SK-N-SH (cell line): ENCODE measurements at regions not wholly inside any gene's neighbourhood (a gene's known extent, or its start where the extent isn't known, plus 50 kb on each side); places are given as distances from the start of the nearest gene placed in this dataset.
A peak's percentile ranks its signal among the peaks of the same experiment; 100 is the strongest.

Source experiments
- CTCF ChIA-PET: fragments of 300-600, 350-600 bp; formaldehyde crosslinking; extraction: SDS; loops from one replicate; lab custom pipeline; 2021; lab: Yijun Ruan, JAX
- POLR2A ChIA-PET: fragments of 350-600 bp; sonication (Branson Sonifier 250); formaldehyde crosslinking; extraction: SDS; loops from one replicate; lab custom pipeline; 2020; ENCODE audit warnings: antibody characterized with exemption, inconsistent platforms; lab: Yijun Ruan, JAX
- DNase-seq: peaks from one replicate; pipeline ENCODE4 v3.0.0; 2012
- H2AFZ ChIP-seq: fragments of 200-600 bp; sonication (generic); 2 replicates; pipeline ENCODE4 v1.8.1; 2016; ENCODE audit warnings: antibody characterized with exemption, mild to moderate bottlenecking, low read depth
- H3F3A ChIP-seq: fragments of 200-600 bp; sonication (generic); replicated peaks from 2 replicates; pipeline ENCODE3; 2016; ENCODE audit warnings: antibody characterized with exemption, mild to moderate bottlenecking; ENCODE audit not compliant: insufficient read depth
- H3K27ac ChIP-seq, 2 experiments: fragments of 200-500 bp in 1 of 2; fragments of 200-600 bp in 1 of 2; sonication (Bioruptor generic) in 1 of 2; sonication (generic), shearing (Covaris generic) in 1 of 2; 2 replicates each; pipeline versions ENCODE4 v1.5.1 to v1.6.1; 2014 to 2016; ENCODE audit warnings: low read depth in 2 of 2, inconsistent platforms in 1 of 2, low read length in 1 of 2, mild to moderate bottlenecking in 1 of 2, mixed read lengths in 1 of 2
- H3K27me3 ChIP-seq: fragments of 200-600 bp; sonication (generic), shearing (Covaris generic); 2 replicates; pipeline ENCODE4 v1.6.1; 2016; ENCODE audit warnings: mixed run types; ENCODE audit not compliant: insufficient read depth
- H3K36me3 ChIP-seq, 2 experiments: fragments of 200-500 bp in 1 of 2; fragments of 200-600 bp in 1 of 2; sonication (Bioruptor generic) in 1 of 2; sonication (generic) in 1 of 2; replicated peaks in 1 of 2; 2 replicates each; pipeline versions ENCODE3 to v1.5.1; 2014 to 2016; ENCODE audit warnings: low read length in 1 of 2, mild to moderate bottlenecking in 1 of 2; ENCODE audit not compliant: insufficient read depth in 2 of 2, control insufficient read depth in 1 of 2
- H3K4me1 ChIP-seq, 2 experiments: fragments of 200-500 bp in 1 of 2; fragments of 200-600 bp in 1 of 2; sonication (Bioruptor generic) in 1 of 2; sonication (generic), shearing (Covaris generic) in 1 of 2; 2 replicates each; pipeline versions ENCODE4 v1.5.1 to v1.6.1; 2014 to 2016; ENCODE audit warnings: low read depth in 1 of 2, low read length in 1 of 2, mixed run types in 1 of 2; ENCODE audit not compliant: insufficient read depth in 2 of 2, control insufficient read depth in 1 of 2
- H3K4me2 ChIP-seq: fragments of 200-600 bp; sonication (generic), shearing (Covaris generic); 2 replicates; pipeline ENCODE4 v1.6.1; 2017; ENCODE audit warnings: mixed run types
- H3K4me3 ChIP-seq, 2 experiments: fragments of 200-500 bp in 1 of 2; fragments of 200-600 bp in 1 of 2; sonication (Bioruptor generic) in 1 of 2; sonication (generic), shearing (Covaris generic) in 1 of 2; 2 replicates each; pipeline versions ENCODE4 v1.5.1 to v1.8.1; 2014 to 2016; ENCODE audit warnings: low read depth in 2 of 2, inconsistent platforms in 1 of 2, low read length in 1 of 2, mild to moderate bottlenecking in 1 of 2, mixed read lengths in 1 of 2, moderate library complexity in 1 of 2
- H3K79me2 ChIP-seq: fragments of 200-600 bp; sonication (generic); 2 replicates; pipeline ENCODE4 v1.8.1; 2017; ENCODE audit warnings: mild to moderate bottlenecking; ENCODE audit not compliant: insufficient read depth
- H3K9ac ChIP-seq: fragments of 200-600 bp; sonication (generic); 2 replicates; pipeline ENCODE4 v1.6.1; 2017; ENCODE audit warnings: mixed run types
- H3K9me2 ChIP-seq: fragments of 200-600 bp; sonication (generic); 2 replicates; pipeline ENCODE4 v1.6.1; 2017; ENCODE audit warnings: mixed run types
- H3K9me3 ChIP-seq: fragments of 200-600 bp; sonication (generic); 2 replicates; pipeline ENCODE4 v1.6.1; 2017; ENCODE audit warnings: mixed run types, mild to moderate bottlenecking, moderate library complexity
- H4K20me1 ChIP-seq: fragments of 200-600 bp; sonication (generic); 2 replicates; pipeline ENCODE4 v1.6.1; 2017; ENCODE audit warnings: mild to moderate bottlenecking, mixed run types; ENCODE audit not compliant: insufficient read depth
- CHD2 ChIP-seq: fragments of 150-350 bp; IDR thresholded peaks from 2 replicates; pipeline ENCODE4 v1.6.1; 2018; ENCODE audit warnings: low read length; ENCODE audit not compliant: partially characterized antibody
- ELF1 ChIP-seq: IDR thresholded peaks from 2 replicates; pipeline ENCODE4 v1.4.0; 2012
- EP300 ChIP-seq, 2 experiments: IDR thresholded peaks; 2 replicates each; pipeline versions ENCODE4 v1.4.0 to v1.6.1; 2012; ENCODE audit warnings: borderline replicate concordance in 1 of 2, low read depth in 1 of 2, low read length in 1 of 2
- EZH2phosphoT487 ChIP-seq: fragments of 200-600 bp; sonication (generic); IDR thresholded peaks from 2 replicates; pipeline ENCODE4 v1.6.1; 2017; ENCODE audit warnings: low read depth, mixed run types, mild to moderate bottlenecking, antibody characterized with exemption, moderate library complexity, borderline replicate concordance
- FOSL2 ChIP-seq: IDR thresholded peaks from 2 replicates; pipeline ENCODE4 v1.4.0; 2012; ENCODE audit warnings: low read depth, mild to moderate bottlenecking, moderate library complexity, borderline replicate concordance
- FOXJ3 ChIP-seq: sonication (generic); formaldehyde crosslinking; IDR thresholded peaks from 2 replicates; pipeline ENCODE4 v1.5.1; 2020; ENCODE audit warnings: mild to moderate bottlenecking, missing genetic modification reagents
- GATA2 ChIP-seq: sonication (generic); formaldehyde crosslinking; IDR thresholded peaks from 2 replicates; pipeline ENCODE4 v1.5.0; 2020; ENCODE audit warnings: mild to moderate bottlenecking, missing genetic modification reagents
- MEF2A ChIP-seq: IDR thresholded peaks from 2 replicates; pipeline ENCODE4 v1.4.0; 2012; ENCODE audit warnings: low read depth, borderline replicate concordance
- MXI1 ChIP-seq: IDR thresholded peaks from 2 replicates; pipeline ENCODE4 v1.6.1; 2012; ENCODE audit warnings: mild to moderate bottlenecking, low read depth, low read length, improper control_type of control experiment
- NRF1 ChIP-seq: IDR thresholded peaks from 2 replicates; pipeline ENCODE4 v1.6.1; 2012; ENCODE audit warnings: low read depth, mild to moderate bottlenecking, low read length
- RAD21 ChIP-seq: IDR thresholded peaks from 2 replicates; pipeline ENCODE4 v1.6.1; 2012; ENCODE audit warnings: mild to moderate bottlenecking, low read length
- RCOR1 ChIP-seq: fragments of 150-350 bp; IDR thresholded peaks from 2 replicates; pipeline ENCODE4 v1.6.1; 2017; ENCODE audit warnings: antibody characterized with exemption, low read length
- RXRA ChIP-seq: IDR thresholded peaks from 2 replicates; pipeline ENCODE4 v1.4.0; 2012; ENCODE audit warnings: low read depth, mild to moderate bottlenecking, borderline replicate concordance
- SMC3 ChIP-seq: IDR thresholded peaks from 2 replicates; pipeline ENCODE4 v1.6.1; 2012; ENCODE audit warnings: low read depth, low read length, improper control_type of control experiment
- TAF1 ChIP-seq: IDR thresholded peaks from 2 replicates; pipeline ENCODE4 v1.6.1; 2012; ENCODE audit warnings: low read depth, mild to moderate bottlenecking, low read length, moderate library complexity, borderline replicate concordance
- TCF12 ChIP-seq: IDR thresholded peaks from 2 replicates; pipeline ENCODE4 v1.4.0; 2012
- YY1 ChIP-seq: IDR thresholded peaks from 2 replicates; pipeline ENCODE4 v1.4.0; 2012; ENCODE audit warnings: low read depth, mild to moderate bottlenecking
- WGBS: methylation state at CpG from one replicate; pipeline ENCODE4 v1.1.6; 2017; ENCODE audit warnings: low lambda C conversion rate; 5-methylcytosine and 5-hydroxymethylcytosine counted together
- TF ChIP-seq, protein P1 (sequence below): IDR thresholded peaks from 2 replicates; pipeline ENCODE4; 2012
- TF ChIP-seq, protein P2 (sequence below): fragments of 150-350 bp; IDR thresholded peaks from 2 replicates; pipeline ENCODE4 v1.6.1; 2016; ENCODE audit warnings: mild to moderate bottlenecking, low read depth, low read length
- TF ChIP-seq, protein P3 (sequence below): fragments of 200-600 bp; sonication (generic); IDR thresholded peaks from 2 replicates; pipeline ENCODE4 v1.6.1; 2017; ENCODE audit warnings: antibody characterized with exemption, mild to moderate bottlenecking, moderate library complexity
- TF ChIP-seq, protein P4 (sequence below): fragments of 150-350 bp; IDR thresholded peaks from 2 replicates; pipeline ENCODE4 v1.6.1; 2017; ENCODE audit warnings: antibody characterized with exemption, low read length, low read depth, borderline replicate concordance
- TF ChIP-seq, protein P5 (sequence below): IDR thresholded peaks from 2 replicates; pipeline ENCODE4 v1.4.0; 2012; ENCODE audit warnings: low read depth, borderline replicate concordance

DNA sequence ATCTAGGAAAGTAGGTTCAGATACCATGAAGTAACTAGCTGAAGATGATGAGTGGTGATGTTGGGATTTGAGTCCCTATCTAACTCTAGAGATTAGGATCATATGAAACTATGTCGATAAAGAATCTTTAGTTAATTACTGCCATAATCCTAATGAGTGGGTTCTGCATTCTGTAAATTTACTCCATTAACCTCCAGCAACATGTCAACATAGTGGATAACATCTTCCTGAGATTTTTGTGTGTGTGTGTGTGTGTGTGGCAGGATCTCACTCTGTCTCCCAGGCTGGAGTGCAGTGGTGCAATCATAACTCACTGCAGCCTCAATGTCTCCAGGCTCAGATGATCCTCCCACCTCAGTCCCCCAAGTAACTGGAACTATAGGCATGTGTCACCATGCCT is 272.9 kb upstream of the DPH6 start:
- H3K36me3 ChIP-seq, result no peaks in the 10 kb centered on the region
- no peaks in the 10 kb centered on the region for H3K9me3 ChIP-seq
- H3K9ac ChIP-seq, result no peak overlapping the region
- no peaks in the 10 kb centered on the region for H3F3A ChIP-seq
- POLR2A ChIA-PET, result no interaction called here
- peak; percentile 64 for TF ChIP-seq GATA2
- TF ChIP-seq RCOR1, result peak; percentile 28; the same call in 1 of the 2 replicates
- TF ChIP-seq EP300 (IDR thresholded peaks at IDR 0.05; ENCODE audit: borderline replicate concordance in 1 of 2, low read depth in 1 of 2, low read length in 1 of 2), result peak in 1 of 2 experiments; percentile 58; a peak in 1 of 4 replicates
- no peak for TF ChIP-seq MXI1
- TF ChIP-seq EZH2phosphoT487, result no peak
- CTCF ChIA-PET, result no interaction called here
- H4K20me1 ChIP-seq, result no peaks in the 10 kb centered on the region
- no peak overlapping the region for H3K27ac ChIP-seq
- no peaks in the 10 kb centered on the region for H3K9me2 ChIP-seq
- H3K4me1 ChIP-seq, result no peaks in the 10 kb centered on the region; a peak in 1 of 4 replicates
- H3K4me2 ChIP-seq, result no peak overlapping the region
- H3K79me2 ChIP-seq, result no peaks in the 10 kb centered on the region
- no peak overlapping the region for H3K4me3 ChIP-seq
- H3K27me3 ChIP-seq, result no peaks in the 10 kb centered on the region
- H2AFZ ChIP-seq, result no peak overlapping the region
- WGBS, result 17% methylated on average over 1 of the region's 1 CpG
- no peak for DNase-seq

DNA sequence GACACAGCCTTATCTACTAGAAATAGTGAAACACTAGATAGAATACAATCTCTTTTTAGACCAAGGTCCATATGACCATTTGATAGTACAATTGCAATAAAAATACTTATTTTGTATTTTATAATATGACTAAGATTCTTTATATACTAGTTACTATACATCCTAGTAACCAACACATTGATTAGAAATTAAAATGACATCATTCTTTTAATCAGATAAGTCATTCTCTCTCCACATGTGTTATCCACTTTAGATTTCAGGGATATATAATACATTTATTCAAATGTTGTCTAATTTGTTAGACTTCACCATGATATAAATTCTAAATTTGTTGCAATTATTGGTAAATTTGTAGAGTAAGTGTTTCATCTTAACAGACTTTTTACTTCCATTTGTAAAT is 276.2 kb upstream of the DPH6 start:
- H3K4me1 ChIP-seq, result no peaks in the 10 kb centered on the region; a peak in 1 of 4 replicates
- no peak for TF ChIP-seq YY1
- no peak for TF ChIP-seq FOSL2
- TF ChIP-seq RAD21, result no peak
- TF ChIP-seq ELF1, result no peak
- TF ChIP-seq TAF1, result no peak
- no peak for TF ChIP-seq RXRA
- TF ChIP-seq, protein P1, sequence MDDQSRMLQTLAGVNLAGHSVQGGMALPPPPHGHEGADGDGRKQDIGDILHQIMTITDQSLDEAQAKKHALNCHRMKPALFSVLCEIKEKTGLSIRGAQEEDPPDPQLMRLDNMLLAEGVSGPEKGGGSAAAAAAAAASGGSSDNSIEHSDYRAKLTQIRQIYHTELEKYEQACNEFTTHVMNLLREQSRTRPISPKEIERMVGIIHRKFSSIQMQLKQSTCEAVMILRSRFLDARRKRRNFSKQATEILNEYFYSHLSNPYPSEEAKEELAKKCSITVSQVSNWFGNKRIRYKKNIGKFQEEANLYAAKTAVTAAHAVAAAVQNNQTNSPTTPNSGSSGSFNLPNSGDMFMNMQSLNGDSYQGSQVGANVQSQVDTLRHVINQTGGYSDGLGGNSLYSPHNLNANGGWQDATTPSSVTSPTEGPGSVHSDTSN, result no peak
- no peak for TF ChIP-seq EZH2phosphoT487
- TF ChIP-seq RCOR1, result no peak
- no peak for TF ChIP-seq CHD2
- TF ChIP-seq, protein P2, sequence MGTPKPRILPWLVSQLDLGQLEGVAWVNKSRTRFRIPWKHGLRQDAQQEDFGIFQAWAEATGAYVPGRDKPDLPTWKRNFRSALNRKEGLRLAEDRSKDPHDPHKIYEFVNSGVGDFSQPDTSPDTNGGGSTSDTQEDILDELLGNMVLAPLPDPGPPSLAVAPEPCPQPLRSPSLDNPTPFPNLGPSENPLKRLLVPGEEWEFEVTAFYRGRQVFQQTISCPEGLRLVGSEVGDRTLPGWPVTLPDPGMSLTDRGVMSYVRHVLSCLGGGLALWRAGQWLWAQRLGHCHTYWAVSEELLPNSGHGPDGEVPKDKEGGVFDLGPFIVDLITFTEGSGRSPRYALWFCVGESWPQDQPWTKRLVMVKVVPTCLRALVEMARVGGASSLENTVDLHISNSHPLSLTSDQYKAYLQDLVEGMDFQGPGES, result no peak
- no peak for TF ChIP-seq MEF2A
- TF ChIP-seq SMC3, result no peak
- TF ChIP-seq FOXJ3 (CRISPR knock-in tag), result no peak
- TF ChIP-seq MXI1, result no peak
- TF ChIP-seq, protein P3, sequence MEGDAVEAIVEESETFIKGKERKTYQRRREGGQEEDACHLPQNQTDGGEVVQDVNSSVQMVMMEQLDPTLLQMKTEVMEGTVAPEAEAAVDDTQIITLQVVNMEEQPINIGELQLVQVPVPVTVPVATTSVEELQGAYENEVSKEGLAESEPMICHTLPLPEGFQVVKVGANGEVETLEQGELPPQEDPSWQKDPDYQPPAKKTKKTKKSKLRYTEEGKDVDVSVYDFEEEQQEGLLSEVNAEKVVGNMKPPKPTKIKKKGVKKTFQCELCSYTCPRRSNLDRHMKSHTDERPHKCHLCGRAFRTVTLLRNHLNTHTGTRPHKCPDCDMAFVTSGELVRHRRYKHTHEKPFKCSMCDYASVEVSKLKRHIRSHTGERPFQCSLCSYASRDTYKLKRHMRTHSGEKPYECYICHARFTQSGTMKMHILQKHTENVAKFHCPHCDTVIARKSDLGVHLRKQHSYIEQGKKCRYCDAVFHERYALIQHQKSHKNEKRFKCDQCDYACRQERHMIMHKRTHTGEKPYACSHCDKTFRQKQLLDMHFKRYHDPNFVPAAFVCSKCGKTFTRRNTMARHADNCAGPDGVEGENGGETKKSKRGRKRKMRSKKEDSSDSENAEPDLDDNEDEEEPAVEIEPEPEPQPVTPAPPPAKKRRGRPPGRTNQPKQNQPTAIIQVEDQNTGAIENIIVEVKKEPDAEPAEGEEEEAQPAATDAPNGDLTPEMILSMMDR, result no peak
- TF ChIP-seq, protein P4, sequence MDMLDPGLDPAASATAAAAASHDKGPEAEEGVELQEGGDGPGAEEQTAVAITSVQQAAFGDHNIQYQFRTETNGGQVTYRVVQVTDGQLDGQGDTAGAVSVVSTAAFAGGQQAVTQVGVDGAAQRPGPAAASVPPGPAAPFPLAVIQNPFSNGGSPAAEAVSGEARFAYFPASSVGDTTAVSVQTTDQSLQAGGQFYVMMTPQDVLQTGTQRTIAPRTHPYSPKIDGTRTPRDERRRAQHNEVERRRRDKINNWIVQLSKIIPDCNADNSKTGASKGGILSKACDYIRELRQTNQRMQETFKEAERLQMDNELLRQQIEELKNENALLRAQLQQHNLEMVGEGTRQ, result no peak
- TF ChIP-seq NRF1, result no peak
- TF ChIP-seq, protein P5, sequence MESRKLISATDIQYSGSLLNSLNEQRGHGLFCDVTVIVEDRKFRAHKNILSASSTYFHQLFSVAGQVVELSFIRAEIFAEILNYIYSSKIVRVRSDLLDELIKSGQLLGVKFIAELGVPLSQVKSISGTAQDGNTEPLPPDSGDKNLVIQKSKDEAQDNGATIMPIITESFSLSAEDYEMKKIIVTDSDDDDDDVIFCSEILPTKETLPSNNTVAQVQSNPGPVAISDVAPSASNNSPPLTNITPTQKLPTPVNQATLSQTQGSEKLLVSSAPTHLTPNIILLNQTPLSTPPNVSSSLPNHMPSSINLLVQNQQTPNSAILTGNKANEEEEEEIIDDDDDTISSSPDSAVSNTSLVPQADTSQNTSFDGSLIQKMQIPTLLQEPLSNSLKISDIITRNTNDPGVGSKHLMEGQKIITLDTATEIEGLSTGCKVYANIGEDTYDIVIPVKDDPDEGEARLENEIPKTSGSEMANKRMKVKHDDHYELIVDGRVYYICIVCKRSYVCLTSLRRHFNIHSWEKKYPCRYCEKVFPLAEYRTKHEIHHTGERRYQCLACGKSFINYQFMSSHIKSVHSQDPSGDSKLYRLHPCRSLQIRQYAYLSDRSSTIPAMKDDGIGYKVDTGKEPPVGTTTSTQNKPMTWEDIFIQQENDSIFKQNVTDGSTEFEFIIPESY, result no peak
- TF ChIP-seq TCF12, result no peak
- no peaks in the 10 kb centered on the region for H3K79me2 ChIP-seq
- no peaks in the 10 kb centered on the region for H3F3A ChIP-seq
- H3K27ac ChIP-seq, result no peak overlapping the region
- no peaks in the 10 kb centered on the region for H3K9me2 ChIP-seq
- no peak overlapping the region for H3K9ac ChIP-seq
- no peak overlapping the region for H2AFZ ChIP-seq
- H3K36me3 ChIP-seq, result no peaks in the 10 kb centered on the region
- ChIA-PET CTCF (no interaction called here), POLR2A (no interaction called here)
- H3K9me3 ChIP-seq, result no peaks in the 10 kb centered on the region
- no peaks in the 10 kb centered on the region for H4K20me1 ChIP-seq
- DNase-seq, result no peak
- no peaks in the 10 kb centered on the region for H3K27me3 ChIP-seq
- H3K4me2 ChIP-seq, result no peak overlapping the region
- H3K4me3 ChIP-seq, result no peak overlapping the region
